HG03175 (cell line): ENCODE measurements at regions not wholly inside any gene's neighbourhood (a gene's known extent, or its start where the extent isn't known, plus 50 kb on each side); places are given as distances from the start of the nearest gene placed in this dataset.
"Not testable (repeated sequence)": the region's sequence is repeated elsewhere in the genome, so short reads cannot be mapped to it uniquely, and the experiment has no call there.

Experiments
- ATAC-seq: cut with Tn5 transposase; IDR thresholded peaks from one replicate; pipeline ENCODE4 v1.9.1; 2021; ENCODE audit warnings: mild to moderate bottlenecking, moderate library complexity; ENCODE audit not compliant: unreplicated experiment

DNA sequence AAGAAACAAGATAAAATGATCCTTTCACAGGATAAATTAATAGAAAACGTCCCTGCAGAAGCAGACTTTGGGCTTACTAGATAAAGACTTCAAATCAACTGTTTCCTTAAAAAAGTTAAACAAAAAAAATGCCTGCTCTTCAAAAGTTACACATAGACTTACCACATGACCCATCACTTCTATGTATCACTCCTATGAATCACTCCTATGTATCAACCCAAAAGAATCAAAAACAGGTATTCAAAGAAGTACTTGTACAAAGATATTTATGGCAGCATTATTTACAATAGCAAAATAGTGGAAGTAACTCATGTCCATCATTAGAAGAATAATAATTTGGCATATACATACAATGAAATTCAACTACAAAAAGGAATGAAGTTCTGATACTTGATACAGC, 56.3 kb upstream of the PRDM9 start:
- no peak for ATAC-seq

DNA sequence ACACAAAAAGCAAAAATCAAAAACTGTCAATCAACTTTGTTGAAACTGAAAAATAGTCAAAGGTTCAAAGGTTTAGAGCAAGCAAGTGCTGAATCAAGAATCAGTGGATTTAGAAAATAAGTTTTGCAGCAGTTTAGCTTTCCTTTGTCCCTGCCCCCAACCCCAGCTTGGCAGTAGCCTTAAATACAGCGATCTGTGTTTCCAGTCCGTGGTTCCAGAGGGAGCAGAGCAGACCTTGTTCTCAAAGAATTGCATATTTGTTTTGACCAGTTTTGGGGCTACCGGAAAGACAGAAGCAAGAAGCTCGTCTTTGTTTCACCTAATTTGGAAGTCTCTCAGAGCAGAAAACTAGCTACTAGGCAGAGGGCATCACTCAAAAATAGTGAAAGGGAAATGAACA, 57.2 kb upstream of the PRDM9 start:
- ATAC-seq: no peak

DNA sequence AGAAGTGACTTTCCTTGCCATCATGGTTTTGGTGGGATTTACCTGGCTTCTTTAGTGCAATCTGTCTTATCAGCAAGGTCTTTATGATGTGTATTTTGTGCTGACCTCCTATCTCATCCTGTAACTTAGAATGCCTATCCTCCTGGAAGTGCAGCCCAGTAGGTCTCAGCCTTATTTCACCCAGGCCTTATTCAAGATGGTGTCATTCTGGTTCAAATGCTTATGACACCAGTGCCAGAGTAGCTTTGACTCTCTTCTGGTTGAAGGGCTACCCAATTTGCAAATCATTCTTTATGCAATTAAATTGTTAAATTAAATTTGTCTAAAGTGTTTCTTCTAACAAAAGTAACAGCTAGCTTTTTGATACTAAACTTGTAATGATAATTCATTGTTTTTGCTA, 58.8 kb upstream of the PRDM9 start:
- ATAC-seq: no peak

DNA sequence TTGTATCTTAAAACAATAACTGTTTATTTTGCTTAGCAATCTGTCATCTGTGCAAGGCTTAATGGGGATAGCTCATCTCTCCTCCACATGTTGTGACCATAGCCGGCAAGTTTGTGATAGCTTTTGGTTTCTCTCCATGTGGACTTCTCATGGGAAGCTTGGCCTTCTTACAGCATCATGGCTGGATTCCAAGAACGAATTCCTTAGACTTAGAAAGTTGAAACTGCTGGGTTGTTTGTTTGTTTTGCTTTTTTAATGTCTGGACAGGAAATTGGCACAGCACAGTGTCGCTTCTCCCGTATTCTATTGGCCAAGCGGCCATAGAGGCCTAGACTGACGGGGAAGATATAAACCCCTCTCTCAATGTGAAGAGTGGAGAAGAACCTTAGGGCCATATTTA, 61.0 kb upstream of the PRDM9 start:
- no peak for ATAC-seq

DNA sequence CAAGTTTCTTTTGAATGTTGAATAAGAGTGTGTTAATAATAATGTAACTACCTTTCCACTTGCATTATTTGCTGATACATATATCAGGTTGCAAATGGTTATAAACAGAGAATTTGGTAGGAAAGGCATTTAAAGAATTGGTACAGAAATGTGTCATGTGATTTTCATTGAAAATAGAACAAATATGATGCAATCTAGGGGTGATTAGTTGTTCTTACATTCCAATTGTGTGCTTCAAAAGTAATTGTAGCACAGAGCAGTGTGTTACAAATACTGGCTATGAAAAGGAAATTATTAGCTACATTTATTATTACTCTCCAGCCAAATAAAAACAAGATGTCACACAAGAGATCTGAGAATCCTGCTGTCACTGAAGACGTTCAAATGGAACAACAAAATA, 61.8 kb upstream of the PRDM9 start:
- no peak for ATAC-seq

DNA sequence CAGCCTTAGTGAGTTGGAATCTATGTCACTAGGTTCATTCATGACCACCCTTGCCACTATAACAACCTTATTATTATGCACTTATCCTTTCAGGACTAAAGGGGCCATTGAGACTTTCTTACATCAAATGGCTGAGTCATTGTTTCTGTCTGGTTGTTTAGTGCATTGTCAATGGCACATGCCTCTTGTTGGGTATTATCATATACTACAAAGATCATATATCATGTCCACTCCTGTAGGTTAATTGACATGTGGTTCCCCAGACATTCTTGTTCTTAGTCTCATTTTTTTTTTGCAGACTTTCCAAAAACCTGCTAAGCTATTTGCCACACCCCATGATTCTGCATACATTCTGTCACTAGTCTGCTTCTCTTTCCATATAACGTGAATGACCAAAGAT, 66.7 kb upstream of the PRDM9 start:
- ATAC-seq: no peak

DNA sequence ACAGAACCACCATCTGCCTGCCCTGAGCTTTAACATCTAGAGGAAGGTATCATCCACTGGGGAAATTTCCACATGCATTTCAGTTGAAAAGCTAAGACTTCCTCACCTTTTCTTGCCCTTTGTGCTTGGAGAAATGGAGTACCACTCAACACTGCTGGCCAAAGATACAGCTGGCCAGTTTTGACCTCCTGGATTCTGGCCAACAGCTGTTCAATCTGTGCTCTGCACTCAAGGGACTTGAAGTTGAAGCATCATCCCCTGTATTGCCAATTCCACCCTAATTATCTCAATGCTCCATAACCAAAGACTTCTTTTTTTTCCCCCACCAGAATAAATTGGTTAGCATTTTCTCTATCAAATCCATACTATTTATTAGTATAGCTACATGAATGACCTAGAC, 70.4 kb upstream of the PRDM9 start:
- ATAC-seq: no peak

DNA sequence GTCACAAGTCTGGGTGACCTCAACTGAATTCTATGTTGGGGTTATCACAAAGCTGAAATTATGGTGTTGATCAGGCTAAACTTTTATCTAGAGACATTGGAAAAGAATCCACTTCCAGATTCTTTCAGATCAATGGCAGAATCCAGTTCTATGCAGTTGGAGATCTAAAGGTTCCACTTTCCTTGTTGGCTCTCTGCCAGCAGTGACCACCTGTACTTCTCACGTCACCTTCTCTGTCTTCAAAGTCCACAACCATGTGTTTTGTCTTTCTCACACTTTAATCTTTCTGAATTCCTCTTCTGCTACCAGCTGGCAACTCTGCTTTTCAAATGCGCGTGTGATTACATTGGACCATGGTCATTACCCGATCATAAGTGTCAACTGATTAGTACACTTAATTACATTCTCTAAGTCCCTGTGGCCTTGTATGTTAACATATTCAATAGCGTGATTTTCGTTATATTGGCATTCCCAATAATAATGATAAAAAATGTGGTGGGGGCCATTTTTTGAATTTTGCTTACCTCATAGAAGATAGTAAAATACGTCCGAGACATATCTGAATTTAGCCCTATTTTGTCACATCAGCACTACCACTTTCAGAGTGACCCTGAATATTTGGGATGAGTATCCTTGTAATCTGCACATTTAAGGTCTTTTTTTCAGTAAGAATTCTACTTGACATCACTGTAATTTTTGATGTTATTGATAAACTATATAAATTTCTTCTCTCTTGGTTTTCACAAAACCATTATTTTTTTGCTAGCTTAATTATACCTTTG, 73.7 kb upstream of the PRDM9 start:
- no peak for ATAC-seq

DNA sequence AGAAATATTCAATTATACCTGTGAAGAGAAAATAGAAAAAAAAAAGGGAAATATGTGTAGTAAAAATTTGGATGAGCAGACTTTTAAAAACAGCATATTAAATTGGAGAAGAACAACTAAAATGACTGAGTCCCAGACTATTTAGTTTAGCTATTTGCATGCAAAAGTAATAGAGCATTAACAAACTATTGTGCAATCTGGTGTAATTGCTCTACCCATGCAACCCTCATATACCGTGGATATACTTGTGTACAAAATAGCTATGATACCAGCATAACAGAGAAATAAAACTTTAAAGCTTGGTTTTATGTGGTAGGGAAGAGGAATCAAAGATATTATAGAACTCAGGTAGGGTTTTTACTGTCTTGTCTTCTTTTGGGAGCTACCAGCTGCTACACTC, 78.7 kb upstream of the PRDM9 start:
- ATAC-seq: no peak

DNA sequence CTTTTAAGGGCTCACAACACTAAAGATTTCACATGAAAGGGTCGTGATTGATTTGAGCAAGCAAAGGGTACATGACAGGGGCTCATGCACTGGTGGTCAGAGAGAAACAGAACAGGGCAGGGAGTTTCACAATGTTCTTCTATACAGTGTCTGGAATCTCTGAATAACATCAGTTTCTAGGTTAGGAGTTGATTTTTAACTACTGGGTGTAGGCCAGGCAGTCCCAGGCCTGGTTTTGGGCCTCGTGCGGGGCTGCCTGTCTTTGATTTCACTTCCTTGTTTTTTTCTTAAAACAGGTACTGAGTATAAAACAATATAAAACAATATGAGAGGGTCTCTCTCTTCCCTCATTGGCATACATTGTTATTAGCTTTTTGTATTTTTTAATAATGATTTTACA, 87.2 kb upstream of the PRDM9 start:
- not testable (repeated sequence) for ATAC-seq

DNA sequence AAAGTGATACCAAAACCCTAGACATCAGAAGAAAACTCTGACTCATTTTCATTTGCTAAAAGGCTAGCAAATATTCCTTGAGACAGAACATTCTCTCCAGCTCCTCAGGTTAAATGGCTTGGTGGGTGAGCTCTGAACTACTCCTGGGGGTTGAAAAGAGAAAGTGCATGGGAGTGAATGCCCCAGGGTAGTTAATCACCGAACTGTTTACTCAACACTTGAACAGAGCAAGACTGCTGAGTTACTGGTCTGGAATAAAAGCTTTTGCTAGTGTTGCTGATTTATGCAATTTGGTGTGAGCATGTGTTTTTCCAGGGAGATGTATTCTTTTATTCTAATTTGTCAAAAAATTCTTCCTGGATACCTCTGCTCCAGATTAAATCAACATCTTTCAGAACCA, 88.3 kb upstream of the PRDM9 start:
- ATAC-seq: no peak

DNA sequence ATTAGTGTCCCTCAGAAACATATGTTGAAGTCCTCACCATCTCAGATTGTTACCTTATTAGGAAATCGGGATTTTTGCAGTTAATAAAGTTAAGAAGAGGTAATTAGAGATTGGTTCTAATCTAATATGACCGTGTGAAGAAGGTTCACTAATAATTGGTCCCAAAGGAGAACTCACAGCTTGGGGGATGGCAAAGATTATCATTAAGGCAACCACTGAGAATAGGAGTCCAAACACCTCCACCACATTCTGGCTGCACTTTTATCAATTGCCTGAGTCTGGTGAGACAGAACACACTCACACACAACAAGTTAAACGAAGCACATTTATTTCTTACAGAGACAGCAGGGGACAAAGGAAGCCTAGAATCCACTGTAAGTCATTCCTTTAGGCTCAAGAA, 94.9 kb upstream of the PRDM9 start:
- no peak for ATAC-seq

DNA sequence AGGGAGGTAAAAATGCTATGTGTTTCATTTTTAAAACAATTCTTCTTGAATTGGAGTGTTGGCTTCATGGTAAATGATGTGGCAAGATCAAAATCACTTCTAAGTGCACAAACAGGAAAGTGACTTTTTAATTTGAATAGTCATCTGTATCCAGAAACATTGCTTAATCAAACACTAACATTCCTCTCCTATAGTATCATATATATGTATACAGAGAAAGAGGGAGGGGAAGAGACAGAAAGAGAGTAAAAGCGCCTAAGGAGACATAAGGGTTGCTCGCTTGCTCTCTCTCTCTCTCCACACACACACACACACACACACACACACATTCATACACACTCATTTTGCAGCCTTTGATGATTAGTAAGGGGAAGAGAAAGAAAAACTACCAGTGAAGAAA, 95.4 kb upstream of the PRDM9 start:
- ATAC-seq: no peak

DNA sequence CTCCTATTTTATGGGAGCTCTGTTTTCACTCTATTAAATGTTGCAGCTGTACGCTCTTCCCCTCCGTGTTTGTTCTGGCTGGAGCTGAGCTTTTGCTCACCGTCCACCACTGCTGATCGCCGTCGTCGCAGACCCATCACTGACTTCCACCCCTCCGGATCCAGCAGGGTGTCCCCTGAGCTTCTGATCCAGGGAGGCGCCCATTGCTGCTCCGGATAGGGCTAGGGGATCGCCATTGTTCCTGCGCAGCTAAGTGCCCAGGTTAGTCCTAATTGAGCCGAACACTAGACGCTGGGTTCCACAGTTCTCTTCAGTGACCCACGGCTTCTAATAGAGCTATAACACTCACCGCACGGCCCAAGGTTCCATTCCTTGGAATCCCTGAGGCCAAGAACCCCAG, 96.2 kb upstream of the PRDM9 start:
- ATAC-seq: no peak

DNA sequence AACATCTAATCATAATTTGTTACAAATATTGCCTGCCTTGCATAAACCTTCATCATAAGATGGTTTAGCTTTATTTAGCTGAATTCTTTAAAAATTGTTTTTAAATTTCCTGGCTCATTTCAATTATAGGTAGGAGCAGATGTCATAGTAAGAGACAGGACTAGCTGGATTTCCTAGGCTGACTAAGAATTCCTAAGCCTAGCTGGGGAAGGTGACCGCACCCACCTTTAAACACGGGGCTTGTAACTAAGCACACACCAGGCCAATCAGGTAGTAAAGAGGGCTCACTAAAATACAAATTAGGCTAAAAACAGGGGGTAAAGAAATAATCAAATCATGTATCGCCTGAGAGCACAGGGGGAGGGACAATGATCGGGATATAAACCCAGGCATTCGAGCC, 96.6 kb upstream of the PRDM9 start:
- not testable (repeated sequence) for ATAC-seq

DNA sequence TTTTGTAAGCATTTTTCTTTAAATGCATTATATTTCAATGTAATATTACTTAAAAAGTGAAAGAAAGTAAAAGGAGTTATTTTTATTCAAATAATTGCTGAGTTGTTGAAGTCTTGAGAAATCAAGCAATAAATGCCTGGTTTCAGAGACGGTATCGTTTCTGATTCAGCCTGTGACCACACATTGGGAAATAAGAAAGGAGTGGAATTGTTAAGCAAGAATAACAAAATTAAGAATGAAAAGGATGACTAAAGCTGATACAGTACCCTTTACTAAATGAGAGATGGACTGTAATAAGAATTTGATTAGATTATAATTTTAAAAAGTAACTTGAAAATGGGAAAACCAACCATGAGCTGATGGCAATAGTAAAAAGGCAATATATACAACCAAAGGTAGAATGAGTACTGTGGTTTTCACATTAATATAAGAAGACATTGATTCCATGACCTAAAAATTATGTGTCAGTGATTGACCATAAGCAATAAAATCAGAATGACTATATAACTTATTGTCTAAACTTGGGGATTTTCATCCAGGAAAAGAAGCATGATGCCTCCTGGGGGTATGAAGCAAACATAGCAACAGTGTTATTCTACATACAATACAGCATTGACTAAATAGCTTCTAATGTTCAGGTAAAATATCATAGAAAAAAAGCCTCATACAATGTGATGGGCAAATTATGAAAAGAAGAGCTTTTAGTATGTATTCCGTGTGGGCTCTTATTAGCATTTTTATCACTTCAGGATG, 101.9 kb upstream of the PRDM9 start:
- no peak for ATAC-seq

DNA sequence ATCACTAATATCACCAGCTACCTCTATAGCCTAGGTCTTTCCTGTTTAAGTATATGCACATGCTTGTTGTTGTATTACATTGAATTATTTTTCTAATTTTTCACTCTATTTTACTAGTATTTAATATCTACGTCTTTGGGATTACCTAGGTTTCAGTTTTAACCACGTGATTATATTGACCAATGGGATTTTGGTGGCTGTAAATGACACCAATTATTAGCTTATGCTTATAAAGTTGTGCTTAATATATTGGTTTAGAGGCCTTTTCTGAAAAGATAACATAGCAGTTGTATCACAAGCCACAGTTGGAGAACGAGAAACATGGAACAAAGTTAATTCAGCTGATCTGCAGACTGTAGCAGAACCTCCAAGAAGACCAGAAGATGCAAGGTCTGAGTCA, 104.8 kb upstream of the PRDM9 start:
- no peak for ATAC-seq

DNA sequence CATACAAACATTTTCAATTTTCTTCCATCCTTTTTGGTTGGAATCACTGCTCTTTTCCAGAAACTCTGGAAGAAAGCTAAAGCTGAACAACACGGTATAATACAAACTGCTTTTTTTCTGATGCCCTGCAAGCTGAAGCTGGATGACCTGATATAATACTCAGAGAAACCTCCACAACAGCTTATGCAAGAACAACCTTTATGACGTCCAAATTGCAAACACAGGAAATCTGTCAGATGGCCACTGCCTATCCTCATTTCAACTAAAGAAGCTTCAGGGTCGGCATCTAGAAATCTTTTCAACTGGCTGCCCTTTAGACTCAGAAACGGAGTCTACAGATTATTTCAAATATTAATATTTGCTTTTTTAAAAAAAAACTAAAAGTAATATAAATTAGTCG, 106.5 kb upstream of the PRDM9 start:
- ATAC-seq: no peak

DNA sequence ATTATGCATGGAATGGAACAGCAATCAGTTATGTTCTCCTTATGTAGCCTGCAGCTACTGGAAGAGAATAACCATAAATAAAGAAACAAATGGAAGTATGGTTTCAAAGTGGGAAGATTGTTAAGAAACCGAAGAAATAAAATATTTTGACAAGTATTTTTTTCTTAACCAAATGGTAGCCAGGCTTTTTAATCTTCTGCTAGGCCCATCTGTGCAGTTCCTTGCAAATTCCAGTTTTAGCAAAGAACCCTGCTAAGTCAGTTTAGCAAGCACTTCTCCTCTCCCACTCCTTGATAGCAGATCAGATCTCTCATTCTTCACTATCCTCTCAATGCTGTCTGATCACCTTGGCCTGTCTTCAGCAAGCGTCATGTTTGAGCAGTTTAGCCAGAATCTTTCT, 111.1 kb upstream of the PRDM9 start:
- ATAC-seq: no peak

DNA sequence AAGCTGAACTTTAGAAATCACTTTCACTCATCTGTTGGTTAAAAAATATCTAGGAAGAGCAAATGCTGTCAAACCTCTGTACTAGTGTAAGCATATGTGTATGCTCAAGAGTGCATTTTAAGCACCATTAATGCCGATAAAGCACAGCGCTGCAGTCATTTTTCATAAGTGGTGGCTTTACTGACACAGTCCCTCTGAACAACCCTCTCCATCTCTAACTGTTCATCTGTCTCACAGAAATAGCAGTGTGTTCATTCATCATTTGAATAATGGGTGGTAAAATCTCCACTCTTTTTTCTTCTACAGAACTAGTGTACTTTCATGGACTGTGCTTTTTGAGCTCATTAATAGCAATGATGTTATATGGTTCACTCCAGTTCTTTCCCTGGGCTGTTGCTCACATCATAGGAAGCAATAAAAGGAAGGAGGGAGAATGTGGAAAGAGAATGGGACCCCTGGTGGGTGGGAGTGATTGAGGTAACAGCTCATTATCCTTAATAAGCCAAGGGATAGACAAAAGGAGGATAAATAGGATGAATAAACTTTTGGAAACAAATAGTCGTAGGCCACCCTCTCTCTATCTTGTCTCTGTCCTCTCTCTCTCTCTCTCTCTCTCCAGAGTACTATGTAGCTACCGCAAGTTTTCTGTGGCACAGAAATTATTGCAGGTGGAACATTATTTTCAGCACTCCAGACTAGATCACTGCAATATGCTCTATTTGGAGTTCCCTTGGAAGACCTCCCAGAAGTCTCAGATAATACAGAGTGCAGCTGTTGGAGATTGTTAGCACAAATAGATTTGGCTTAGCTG, 117.9 kb upstream of the PRDM9 start:
- ATAC-seq: no peak

DNA sequence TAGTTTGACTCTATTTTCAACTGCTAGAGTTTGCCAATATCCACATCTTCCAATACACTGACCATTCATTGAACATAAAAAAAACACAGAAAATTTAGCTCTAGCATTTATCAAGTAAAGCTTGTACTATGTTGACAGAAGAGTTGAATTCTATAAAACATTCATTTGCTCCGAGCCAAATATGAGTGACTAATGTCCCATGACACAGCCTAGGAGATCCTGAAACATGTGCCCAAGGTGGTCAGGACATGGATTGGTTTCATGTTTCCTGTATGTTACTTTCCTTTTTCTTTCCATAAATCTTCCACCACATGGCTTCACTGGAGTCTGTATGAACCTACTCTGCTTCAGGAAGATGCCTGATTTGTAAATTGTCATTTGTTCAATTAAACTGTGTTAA, 122.4 kb upstream of the PRDM9 start:
- no peak for ATAC-seq

DNA sequence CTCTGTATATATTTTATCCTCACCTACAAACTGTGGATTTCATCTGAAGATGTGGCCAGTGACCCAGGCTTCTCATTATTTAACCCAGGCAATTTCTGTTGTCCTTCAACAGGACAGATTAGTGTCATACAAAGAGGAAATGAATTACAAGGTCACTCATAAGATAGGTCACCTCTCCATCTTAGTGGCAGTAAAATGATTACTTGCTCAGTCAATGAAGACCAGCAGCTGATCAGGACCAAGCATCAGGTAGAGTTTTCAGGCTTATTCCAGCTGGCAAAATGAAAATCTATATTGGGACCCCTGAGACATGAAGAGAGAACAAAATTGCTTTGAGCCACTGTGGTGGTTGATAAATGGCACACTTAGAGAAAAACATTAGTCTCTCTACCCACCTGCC, 135.2 kb upstream of the PRDM9 start:
- ATAC-seq: no peak
